ENCODE measurements at regions not wholly inside any gene's neighbourhood (a gene's known extent, or its start where the extent isn't known, plus 50 kb on each side); places are given as distances from the start of the nearest gene placed in this dataset.

DNA sequence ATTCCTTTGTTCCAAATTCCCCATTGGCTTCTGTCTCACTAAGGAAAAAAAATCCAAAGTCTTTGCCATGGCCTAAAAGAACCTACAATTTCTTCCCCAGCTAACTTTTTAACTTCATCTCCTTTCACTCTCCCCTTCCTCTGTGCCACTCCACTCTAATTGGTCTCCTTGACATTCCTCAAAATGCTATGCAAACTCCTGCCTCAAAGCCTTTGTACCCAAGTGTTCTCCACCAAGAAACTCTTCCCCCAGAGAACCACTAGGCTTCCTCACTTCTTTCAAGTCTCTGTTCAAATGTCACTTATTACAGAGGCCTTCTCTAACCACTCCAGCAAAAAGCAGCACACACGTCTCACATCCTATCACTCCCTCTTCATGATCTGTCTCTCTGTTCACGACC is 91.6 kb upstream of the NR4A3 start:
- DNase-seq (ENCODE audit: low read depth) = no peak
- TF ChIP-seq, protein P1, sequence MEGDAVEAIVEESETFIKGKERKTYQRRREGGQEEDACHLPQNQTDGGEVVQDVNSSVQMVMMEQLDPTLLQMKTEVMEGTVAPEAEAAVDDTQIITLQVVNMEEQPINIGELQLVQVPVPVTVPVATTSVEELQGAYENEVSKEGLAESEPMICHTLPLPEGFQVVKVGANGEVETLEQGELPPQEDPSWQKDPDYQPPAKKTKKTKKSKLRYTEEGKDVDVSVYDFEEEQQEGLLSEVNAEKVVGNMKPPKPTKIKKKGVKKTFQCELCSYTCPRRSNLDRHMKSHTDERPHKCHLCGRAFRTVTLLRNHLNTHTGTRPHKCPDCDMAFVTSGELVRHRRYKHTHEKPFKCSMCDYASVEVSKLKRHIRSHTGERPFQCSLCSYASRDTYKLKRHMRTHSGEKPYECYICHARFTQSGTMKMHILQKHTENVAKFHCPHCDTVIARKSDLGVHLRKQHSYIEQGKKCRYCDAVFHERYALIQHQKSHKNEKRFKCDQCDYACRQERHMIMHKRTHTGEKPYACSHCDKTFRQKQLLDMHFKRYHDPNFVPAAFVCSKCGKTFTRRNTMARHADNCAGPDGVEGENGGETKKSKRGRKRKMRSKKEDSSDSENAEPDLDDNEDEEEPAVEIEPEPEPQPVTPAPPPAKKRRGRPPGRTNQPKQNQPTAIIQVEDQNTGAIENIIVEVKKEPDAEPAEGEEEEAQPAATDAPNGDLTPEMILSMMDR (IDR thresholded peaks at IDR 0.05; ENCODE audit: insufficient read depth, low read length) = no peak
- H3K4me3 ChIP-seq (ENCODE audit: low read depth, low read length) = no peak overlapping the region

DNA sequence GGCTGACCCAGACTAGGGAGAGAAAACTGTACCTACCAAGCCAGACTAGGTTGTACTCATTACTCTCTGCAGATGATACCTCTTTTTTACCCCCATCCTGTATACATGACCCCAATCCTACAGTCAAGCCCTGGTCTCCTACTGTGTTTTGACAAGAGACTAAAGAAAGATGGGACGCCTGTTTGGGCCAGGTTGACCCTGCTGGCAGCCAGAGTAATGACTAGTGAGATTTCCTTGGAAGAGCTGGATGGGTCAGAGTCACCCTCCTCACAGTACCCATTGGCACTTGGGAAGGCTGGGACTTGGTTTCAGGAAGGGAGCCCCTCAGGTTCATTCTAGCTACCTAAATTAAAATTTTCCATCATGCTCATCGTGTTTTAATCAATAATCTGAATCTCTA is 89.7 kb upstream of the NR4A3 start:
- no peak overlapping the region for H3K4me3 ChIP-seq (ENCODE audit: low read depth, low read length)
- TF ChIP-seq, protein P1 (IDR thresholded peaks at IDR 0.05; ENCODE audit: insufficient read depth, low read length) = no peak
- no peak for DNase-seq (ENCODE audit: low read depth)

DNA sequence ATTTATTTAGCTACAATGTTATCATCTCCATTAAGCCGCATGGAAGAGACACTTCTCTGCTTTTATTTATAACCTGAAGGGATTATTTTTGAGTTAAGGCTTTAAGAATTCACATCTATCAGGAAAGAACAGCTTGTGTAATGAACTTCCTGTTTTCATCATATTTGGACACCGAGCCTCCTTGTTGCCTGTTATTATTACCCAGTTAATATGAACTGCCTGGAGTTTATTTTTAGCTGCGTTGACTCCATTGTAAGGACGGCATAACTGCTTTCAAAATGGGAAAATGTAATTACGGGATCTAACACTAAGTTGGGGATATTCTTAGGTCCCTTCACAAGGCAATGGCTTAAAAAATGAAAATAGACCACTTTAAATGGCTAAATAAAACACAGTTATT is 89.0 kb upstream of the NR4A3 start:
- no peak overlapping the region for H3K4me3 ChIP-seq (ENCODE audit: low read depth, low read length)
- TF ChIP-seq, protein P1 (IDR thresholded peaks at IDR 0.05; ENCODE audit: insufficient read depth, low read length) = no peak

DNA sequence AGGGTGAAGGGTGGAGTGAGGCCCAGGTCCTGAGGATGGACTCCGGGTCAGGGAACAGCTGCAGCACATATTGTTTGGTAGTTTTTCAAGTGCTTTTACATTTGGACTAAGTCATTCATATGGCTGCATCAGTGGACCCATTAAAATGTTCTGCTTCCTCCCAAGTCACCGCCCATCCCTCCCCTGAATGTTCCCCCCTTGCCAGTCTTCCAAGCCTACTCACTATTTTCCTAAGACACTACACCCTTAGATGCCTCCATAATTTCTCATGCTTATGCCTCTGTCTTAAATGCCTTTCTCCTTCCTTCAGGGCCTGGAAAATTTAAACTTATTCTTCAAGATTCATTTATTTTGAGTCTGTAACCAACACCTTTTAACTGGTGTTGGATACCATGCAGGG is 86.6 kb upstream of the NR4A3 start:
- H3K4me3 ChIP-seq (ENCODE audit: low read depth, low read length) = no peak overlapping the region
- DNase-seq (ENCODE audit: low read depth) = no peak
- TF ChIP-seq, protein P1 (IDR thresholded peaks at IDR 0.05; ENCODE audit: insufficient read depth, low read length) = no peak

More for the DNA sequence above, 89.0 kb upstream of the NR4A3 start:
- peak; percentile 8 for DNase-seq (ENCODE audit: low read depth)

GRCh38 chr9:99736291-99736690 is 85.4 kb upstream of the NR4A3 start:
- TF ChIP-seq, protein P1 (IDR thresholded peaks at IDR 0.05; ENCODE audit: insufficient read depth, low read length) = no peak
- no peak overlapping the region for H3K4me3 ChIP-seq (ENCODE audit: low read depth, low read length)
- peak; percentile 5 for DNase-seq (ENCODE audit: low read depth)

- H3K4me3 ChIP-seq (ENCODE audit: low read depth, low read length) = no peak overlapping the region
- TF ChIP-seq, protein P1 (IDR thresholded peaks at IDR 0.05; ENCODE audit: insufficient read depth, low read length) = no peak
- no peak for DNase-seq (ENCODE audit: low read depth)
Observed at GRCh38 chr9:99737649-99738048, 84.0 kb upstream of the NR4A3 start.

- no peak for DNase-seq (ENCODE audit: low read depth)
- no peak overlapping the region for H3K4me3 ChIP-seq (ENCODE audit: low read depth, low read length)
- TF ChIP-seq, protein P1 (IDR thresholded peaks at IDR 0.05; ENCODE audit: insufficient read depth, low read length) = no peak
Observed at GRCh38 chr9:99743006-99743405, 78.7 kb upstream of the NR4A3 start.
